HEK293 (cell line): ENCODE measurements at regions not wholly inside any gene's neighbourhood (a gene's known extent, or its start where the extent isn't known, plus 50 kb on each side); places are given as distances from the start of the nearest gene placed in this dataset.

Experiments used
- CTCF ChIA-PET: fragments of 350-600 bp; formaldehyde crosslinking; extraction: SDS; loops from one replicate; lab custom pipeline; 2021; ENCODE audit warnings: antibody characterized with exemption; lab: Yijun Ruan, JAX
- POLR2A ChIA-PET: fragments of 300-600 bp; formaldehyde crosslinking; extraction: SDS; loops from one replicate; lab custom pipeline; 2020; ENCODE audit warnings: antibody characterized with exemption, inconsistent platforms; lab: Yijun Ruan, JAX
- H3K27ac ChIP-seq: fragments of 200-500 bp; sonication (Bioruptor generic); 2 replicates; pipeline ENCODE4 v1.5.1; 2014; ENCODE audit warnings: low read depth, low read length, control low read depth, inconsistent platforms; ENCODE audit errors: extremely low read depth
- H3K36me3 ChIP-seq, 2 experiments: fragments of 200-500 bp in 1 of 2; sonication (Bioruptor generic) in 1 of 2; 1 replicate in 1 of 2; 2 replicates in 1 of 2; pipeline ENCODE4 v1.5.1; 2014 to 2017; ENCODE audit warnings: inconsistent platforms in 2 of 2, low read length in 2 of 2; ENCODE audit not compliant: control insufficient read depth in 2 of 2, insufficient read depth in 1 of 2
- H3K4me1 ChIP-seq: fragments of 200-500 bp; sonication (Bioruptor generic); 2 replicates; pipeline ENCODE4 v1.5.1; 2014; ENCODE audit warnings: mild to moderate bottlenecking, low read length, inconsistent platforms; ENCODE audit not compliant: control insufficient read depth, insufficient read depth
- H3K4me3 ChIP-seq: 2 replicates; pipeline ENCODE4 v1.5.1; 2011; ENCODE audit warnings: low read depth, mild to moderate bottlenecking, control low read depth, low read length, moderate library complexity
- H3K9me3 ChIP-seq: fragments of 200-500 bp; sonication (Bioruptor generic); 2 replicates; pipeline ENCODE4 v1.5.1; 2014; ENCODE audit warnings: low read depth, low read length, inconsistent platforms; ENCODE audit not compliant: control insufficient read depth, insufficient read depth
- AEBP2 ChIP-seq: fragments of 450-650 bp; formaldehyde crosslinking; IDR thresholded peaks from 2 replicates; pipeline ENCODE4 v1.5.1; 2016; ENCODE audit warnings: missing biosample characterization, missing genetic modification characterization, borderline replicate concordance
- SALL2 ChIP-seq: fragments of 450-650 bp; formaldehyde crosslinking; IDR thresholded peaks from 2 replicates; pipeline ENCODE4 v1.5.0; 2017; ENCODE audit warnings: missing biosample characterization, mild to moderate bottlenecking, missing genetic modification characterization, borderline replicate concordance
- SP2 ChIP-seq: fragments of 450-650 bp; formaldehyde crosslinking; IDR thresholded peaks from 2 replicates; pipeline ENCODE4 v1.5.1; 2016; ENCODE audit warnings: missing biosample characterization, missing genetic modification characterization
- ZBTB7A ChIP-seq: fragments of 450-650 bp; formaldehyde crosslinking; IDR thresholded peaks from 2 replicates; pipeline ENCODE4 v1.5.1; 2016; ENCODE audit warnings: low read depth, missing biosample characterization, missing genetic modification characterization
- ZNF146 ChIP-seq: fragments of 450-650 bp; formaldehyde crosslinking; IDR thresholded peaks from 2 replicates; pipeline ENCODE4 v1.5.1; 2016; ENCODE audit warnings: missing biosample characterization, missing genetic modification characterization
- ZNF157 ChIP-seq: fragments of 450-650 bp; formaldehyde crosslinking; IDR thresholded peaks from 2 replicates; pipeline ENCODE4 v1.5.1; 2016; ENCODE audit warnings: missing biosample characterization, missing genetic modification characterization
- ZNF169 ChIP-seq: fragments of 450-650 bp; formaldehyde crosslinking; IDR thresholded peaks from 2 replicates; pipeline ENCODE4 v1.5.1; 2016; ENCODE audit warnings: missing biosample characterization, missing genetic modification characterization
- ZNF19 ChIP-seq: fragments of 450-650 bp; formaldehyde crosslinking; IDR thresholded peaks from 2 replicates; pipeline ENCODE4; 2016; ENCODE audit warnings: missing biosample characterization, missing genetic modification characterization, low read depth
- ZNF221 ChIP-seq: fragments of 450-650 bp; formaldehyde crosslinking; IDR thresholded peaks from 2 replicates; pipeline ENCODE4 v1.5.1; 2017; ENCODE audit warnings: missing biosample characterization, missing genetic modification characterization, borderline replicate concordance
- ZNF23 ChIP-seq: fragments of 450-650 bp; formaldehyde crosslinking; IDR thresholded peaks from 2 replicates; pipeline ENCODE4 v1.5.1; 2016; ENCODE audit warnings: missing biosample characterization, missing genetic modification characterization, borderline replicate concordance
- ZNF266 ChIP-seq: fragments of 450-650 bp; formaldehyde crosslinking; IDR thresholded peaks from 2 replicates; pipeline ENCODE4 v1.5.1; 2016; ENCODE audit warnings: missing biosample characterization, missing genetic modification characterization, low read depth
- ZNF274 ChIP-seq, 2 experiments: fragments of 200-500 bp in 1 of 2; fragments of 450-650 bp in 1 of 2; sonication (Bioruptor generic) in 1 of 2; formaldehyde crosslinking in 1 of 2; IDR thresholded peaks; 2 replicates each; pipeline versions ENCODE4 v1.5.1 to v1.6.1; 2014 to 2016; ENCODE audit warnings: borderline replicate concordance in 1 of 2, inconsistent platforms in 1 of 2, low read length in 1 of 2, missing biosample characterization in 1 of 2, missing genetic modification characterization in 1 of 2
- ZNF302 ChIP-seq: fragments of 450-650 bp; formaldehyde crosslinking; IDR thresholded peaks from 2 replicates; pipeline ENCODE4 v1.5.1; 2016; ENCODE audit warnings: missing biosample characterization, missing genetic modification characterization, low read depth
- ZNF350 ChIP-seq: fragments of 450-650 bp; formaldehyde crosslinking; IDR thresholded peaks from 2 replicates; pipeline ENCODE4 v1.5.0; 2017; ENCODE audit warnings: missing biosample characterization, mild to moderate bottlenecking, missing genetic modification characterization
- ZNF354C ChIP-seq: fragments of 450-650 bp; formaldehyde crosslinking; IDR thresholded peaks from 2 replicates; pipeline ENCODE4 v1.5.1; 2016; ENCODE audit warnings: missing biosample characterization, missing genetic modification characterization, low read depth, borderline replicate concordance
- ZNF416 ChIP-seq: fragments of 450-650 bp; formaldehyde crosslinking; IDR thresholded peaks from 2 replicates; pipeline ENCODE4 v1.5.1; 2016; ENCODE audit warnings: missing biosample characterization, missing genetic modification characterization
- ZNF529 ChIP-seq: fragments of 450-650 bp; formaldehyde crosslinking; IDR thresholded peaks from 2 replicates; pipeline ENCODE4 v1.5.1; 2017; ENCODE audit warnings: missing genetic modification characterization, missing biosample characterization; ENCODE audit not compliant: insufficient replicate concordance
- ZNF561 ChIP-seq: fragments of 450-650 bp; IDR thresholded peaks from 2 replicates; pipeline ENCODE4 v1.5.1; 2018; ENCODE audit warnings: missing biosample characterization, missing genetic modification characterization, borderline replicate concordance
- ZNF677 ChIP-seq: fragments of 450-650 bp; IDR thresholded peaks from 2 replicates; pipeline ENCODE4 v1.5.0; 2018; ENCODE audit warnings: missing biosample characterization, mild to moderate bottlenecking, missing genetic modification characterization, moderate library complexity
- ZNF704 ChIP-seq: fragments of 450-650 bp; formaldehyde crosslinking; IDR thresholded peaks from 2 replicates; pipeline ENCODE4 v1.5.1; 2016; ENCODE audit warnings: missing biosample characterization, missing genetic modification characterization
- ZNF747 ChIP-seq: fragments of 450-650 bp; formaldehyde crosslinking; IDR thresholded peaks from 2 replicates; pipeline ENCODE4 v1.5.1; 2016; ENCODE audit warnings: missing biosample characterization, missing genetic modification characterization
- ZSCAN23 ChIP-seq: fragments of 450-650 bp; formaldehyde crosslinking; IDR thresholded peaks from 2 replicates; pipeline ENCODE4 v1.5.1; 2016; ENCODE audit warnings: missing biosample characterization, missing genetic modification characterization
- TF ChIP-seq, protein P1 (sequence below): fragments of 450-650 bp; formaldehyde crosslinking; IDR thresholded peaks from 2 replicates; pipeline ENCODE4 v1.5.1; 2017; ENCODE audit warnings: missing biosample characterization, missing genetic modification characterization

GRCh38 chr2:215744514-215744913 is 268.8 kb downstream of the MREG start (continued):
- TF ChIP-seq, protein P1, sequence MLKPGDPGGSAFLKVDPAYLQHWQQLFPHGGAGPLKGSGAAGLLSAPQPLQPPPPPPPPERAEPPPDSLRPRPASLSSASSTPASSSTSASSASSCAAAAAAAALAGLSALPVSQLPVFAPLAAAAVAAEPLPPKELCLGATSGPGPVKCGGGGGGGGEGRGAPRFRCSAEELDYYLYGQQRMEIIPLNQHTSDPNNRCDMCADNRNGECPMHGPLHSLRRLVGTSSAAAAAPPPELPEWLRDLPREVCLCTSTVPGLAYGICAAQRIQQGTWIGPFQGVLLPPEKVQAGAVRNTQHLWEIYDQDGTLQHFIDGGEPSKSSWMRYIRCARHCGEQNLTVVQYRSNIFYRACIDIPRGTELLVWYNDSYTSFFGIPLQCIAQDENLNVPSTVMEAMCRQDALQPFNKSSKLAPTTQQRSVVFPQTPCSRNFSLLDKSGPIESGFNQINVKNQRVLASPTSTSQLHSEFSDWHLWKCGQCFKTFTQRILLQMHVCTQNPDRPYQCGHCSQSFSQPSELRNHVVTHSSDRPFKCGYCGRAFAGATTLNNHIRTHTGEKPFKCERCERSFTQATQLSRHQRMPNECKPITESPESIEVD (tag by site-specific recombination), result no peak
- TF ChIP-seq ZNF704 (tag by site-specific recombination), result no peak
- TF ChIP-seq ZNF677 (tag by site-specific recombination), result no peak
- TF ChIP-seq ZNF146 (tag by site-specific recombination), result no peak

GRCh38 chr2:215743066-215743465 is 270.3 kb downstream of the MREG start:
- no peak overlapping the region for H3K27ac ChIP-seq
- ChIA-PET POLR2A (no interaction called here), CTCF (no interaction called here)
- no peaks in the 10 kb centered on the region for H3K9me3 ChIP-seq
- no peak overlapping the region for H3K4me3 ChIP-seq
- H3K36me3 ChIP-seq, result no peaks in the 10 kb centered on the region
- no peaks in the 10 kb centered on the region for H3K4me1 ChIP-seq
- TF ChIP-seq ZSCAN23 (tag by site-specific recombination) (no peak), ZNF529 (tag by site-specific recombination) (no peak), ZNF221 (tag by site-specific recombination) (no peak), ZNF157 (no peak), ZNF23 (tag by site-specific recombination) (no peak), ZNF19 (tag by site-specific recombination) (no peak), ZNF416 (tag by site-specific recombination) (no peak), ZNF274 (IDR thresholded peaks at IDR 0.05; ENCODE audit: low read length) (no peak), ZNF274 (tag by site-specific recombination; IDR thresholded peaks at IDR 0.05; ENCODE audit: borderline replicate concordance) (no peak), ZBTB7A (tag by site-specific recombination) (no peak)

GRCh38 chr2:215742021-215742420 is 271.3 kb downstream of the MREG start:
- no peak overlapping the region for H3K27ac ChIP-seq
- TF ChIP-seq ZNF169 (tag by site-specific recombination) (no peak), SALL2 (no peak), ZNF561 (tag by site-specific recombination) (no peak), ZNF354C (tag by site-specific recombination) (no peak), ZNF747 (tag by site-specific recombination) (no peak), ZNF266 (no peak)
- no peaks in the 10 kb centered on the region for H3K4me1 ChIP-seq
- ChIA-PET CTCF (no interaction called here), POLR2A (no interaction called here)
- no peaks in the 10 kb centered on the region for H3K9me3 ChIP-seq
- no peak overlapping the region for H3K4me3 ChIP-seq
- no peaks in the 10 kb centered on the region for H3K36me3 ChIP-seq

- CTCF ChIA-PET, result no interaction called here
- no peaks in the 10 kb centered on the region for H3K9me3 ChIP-seq
Measured at GRCh38 chr2:215740071-215740470, 273.3 kb downstream of the MREG start.

More at GRCh38 chr2:215740071-215740470, 273.3 kb downstream of the MREG start:
- POLR2A ChIA-PET, result no interaction called here
- no peak overlapping the region for H3K4me3 ChIP-seq
- no peak overlapping the region for H3K27ac ChIP-seq
- no peak for TF ChIP-seq ZNF350 (tag by site-specific recombination)
- TF ChIP-seq SP2, result no peak
- TF ChIP-seq ZNF302, result no peak
- TF ChIP-seq AEBP2 (tag by site-specific recombination), result no peak
- H3K4me1 ChIP-seq, result no peaks in the 10 kb centered on the region
- H3K36me3 ChIP-seq, result no peaks in the 10 kb centered on the region
